GM18511 (cell line): ENCODE measurements at regions not wholly inside any gene's neighbourhood (a gene's known extent, or its start where the extent isn't known, plus 50 kb on each side); places are given as distances from the start of the nearest gene placed in this dataset.

Source experiments
- ATAC-seq: cut with Tn5 transposase; IDR thresholded peaks from one replicate; pipeline ENCODE4 v1.9.1; 2021; ENCODE audit warnings: mild to moderate bottlenecking, moderate library complexity; ENCODE audit not compliant: unreplicated experiment

DNA sequence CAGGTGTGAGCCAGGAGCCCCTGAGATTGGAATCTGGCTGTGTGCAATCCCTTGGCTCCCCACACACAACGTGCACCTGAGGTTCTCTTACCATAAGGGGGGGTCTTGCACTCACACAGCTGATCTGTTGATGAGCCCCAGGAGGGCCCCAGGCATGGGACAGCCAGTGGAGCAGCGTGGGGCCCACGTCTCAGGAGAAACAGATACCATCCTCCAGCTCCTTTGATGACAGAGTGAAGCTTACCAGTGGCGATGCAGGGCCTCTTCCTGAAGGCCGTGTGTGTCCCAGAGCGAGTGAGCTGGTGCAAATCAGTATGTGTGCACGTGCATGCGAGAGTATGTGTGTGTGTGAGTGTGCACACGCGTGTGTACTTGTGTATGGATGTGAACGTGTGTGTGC is 287.4 kb downstream of the IRX1 start:
- ATAC-seq = no peak

DNA sequence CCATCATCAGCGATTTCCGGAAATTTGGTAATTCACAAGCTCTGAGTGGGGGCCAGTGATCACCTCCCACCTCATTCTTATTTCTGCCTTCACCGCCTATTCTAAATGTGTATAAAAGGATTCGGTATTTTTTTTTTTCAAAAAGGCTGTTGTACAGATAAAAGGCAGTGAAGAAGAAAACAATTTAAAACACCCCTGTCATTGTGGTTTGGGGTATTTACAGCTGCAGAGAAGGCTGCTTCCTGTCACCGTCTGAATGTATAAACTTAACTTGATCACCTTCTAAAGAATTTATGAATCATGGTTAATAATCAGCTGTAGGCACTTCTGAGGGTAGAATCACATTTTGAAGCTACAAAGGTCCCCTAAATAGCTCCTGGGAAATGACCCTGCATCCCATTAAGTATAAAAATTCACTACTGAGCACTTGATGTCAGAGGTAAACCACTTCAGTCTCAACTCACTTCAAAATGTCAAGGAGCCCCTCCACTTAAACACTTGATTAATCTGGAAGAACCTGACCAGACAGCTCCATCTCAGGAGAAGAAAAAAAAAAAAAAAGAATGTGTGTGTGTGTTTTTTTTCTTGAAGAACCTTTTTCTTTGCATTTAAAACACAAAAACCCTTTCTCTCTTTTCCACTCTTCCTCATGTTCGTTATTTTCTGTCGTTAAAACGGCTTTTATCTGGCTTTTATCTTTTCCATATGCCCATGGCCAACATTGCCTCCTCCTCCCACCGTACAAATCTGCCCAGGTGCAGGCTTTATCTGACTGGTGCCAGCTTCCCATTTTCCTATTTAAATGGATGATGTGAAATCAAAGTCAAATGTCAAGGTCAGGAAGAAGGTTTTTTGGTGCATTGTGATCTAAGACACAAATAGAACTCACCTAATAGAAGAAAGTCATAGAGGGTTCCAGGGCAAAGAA is 291.2 kb downstream of the IRX1 start:
- ATAC-seq = no peak

DNA sequence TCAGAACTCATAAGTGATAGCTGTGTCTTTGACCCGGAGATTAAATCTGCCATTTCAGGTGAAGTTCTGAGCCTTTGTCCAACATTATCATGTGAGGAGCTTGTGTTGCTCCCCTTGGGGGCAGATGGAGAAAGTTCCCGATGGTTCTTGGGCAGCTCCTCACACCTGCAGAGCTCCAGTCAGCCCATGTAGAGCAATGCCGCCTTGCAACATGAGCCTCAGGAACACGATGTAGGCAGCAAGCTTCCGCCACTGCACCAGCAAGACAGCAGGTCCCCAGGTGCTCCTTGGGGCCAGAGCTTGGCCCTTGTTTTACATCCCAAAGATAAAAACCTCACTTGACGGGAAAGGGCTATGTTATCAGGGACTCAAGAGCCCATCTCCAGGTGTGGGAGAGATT is 292.7 kb downstream of the IRX1 start:
- no peak for ATAC-seq

DNA sequence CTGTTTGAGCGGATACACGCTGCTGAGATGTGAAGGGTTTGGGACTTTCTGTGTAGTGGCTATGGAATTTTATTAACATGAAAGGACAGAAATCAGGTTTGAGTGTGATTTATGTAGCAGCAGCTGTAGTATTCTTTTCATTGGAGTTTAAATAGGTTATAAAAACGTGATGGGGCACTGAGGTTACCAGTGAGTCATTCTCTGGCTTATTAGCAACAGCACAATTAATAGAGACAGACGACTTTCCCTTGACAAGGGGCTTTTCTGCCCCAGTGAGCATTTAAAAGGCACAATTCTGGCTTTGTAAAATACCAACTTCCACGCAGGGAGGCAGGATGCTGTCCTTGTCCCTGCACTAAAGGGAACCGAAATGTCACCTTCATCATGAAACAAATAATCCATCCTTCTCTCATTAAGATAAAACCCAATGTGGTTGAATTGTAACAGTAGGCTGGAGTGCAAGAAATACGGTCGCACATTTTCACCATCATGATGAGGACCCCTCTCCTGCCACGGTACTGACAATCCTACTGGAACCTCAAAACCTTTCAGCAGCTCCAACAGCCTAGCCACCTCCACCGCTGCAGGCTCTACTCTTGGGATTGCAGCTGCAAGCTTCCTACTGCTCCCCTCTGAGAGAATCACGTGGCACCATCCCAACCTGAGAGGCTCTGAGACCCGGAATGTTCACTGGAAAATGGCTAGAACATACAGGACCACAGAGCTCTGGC is 293.9 kb downstream of the IRX1 start:
- ATAC-seq = no peak

DNA sequence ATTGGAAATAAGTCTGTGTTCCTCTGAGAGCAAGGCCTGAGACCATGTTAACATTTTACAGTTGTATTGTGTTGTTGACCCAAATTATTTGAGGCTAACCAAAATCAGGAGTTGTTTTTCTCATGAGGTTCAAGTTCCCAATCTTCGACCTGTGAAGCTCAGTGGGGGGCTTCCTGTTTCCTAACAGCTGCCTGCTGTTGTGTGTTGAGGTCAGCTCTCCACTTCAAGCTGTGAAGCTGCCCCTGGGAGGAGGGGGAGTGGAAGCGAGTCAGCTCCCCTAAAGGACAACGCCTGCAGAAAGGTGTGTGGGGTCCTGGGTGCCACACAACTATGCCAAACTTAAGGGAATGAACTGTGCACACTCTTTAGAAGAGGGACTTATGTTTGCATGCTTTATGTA is 295.5 kb downstream of the IRX1 start:
- no peak for ATAC-seq

DNA sequence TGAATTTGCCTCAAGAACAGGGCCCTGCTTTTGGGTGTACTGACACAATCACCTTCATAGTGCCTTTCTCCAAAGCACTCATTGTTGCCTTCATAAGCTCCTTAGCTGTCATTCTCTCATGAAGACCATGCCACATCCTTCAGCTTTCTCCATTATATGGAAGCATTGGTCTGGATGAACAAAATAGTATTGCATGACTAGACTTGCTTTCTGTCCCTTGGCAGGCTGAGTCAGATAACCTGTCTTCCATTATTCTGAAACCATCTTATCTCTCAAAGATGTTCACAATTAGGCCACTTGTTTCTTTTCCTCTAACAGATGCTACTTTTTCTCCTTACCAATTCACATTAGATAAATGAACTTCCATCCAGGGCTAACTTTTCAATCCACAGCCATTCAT is 297.9 kb downstream of the IRX1 start:
- ATAC-seq = no peak

DNA sequence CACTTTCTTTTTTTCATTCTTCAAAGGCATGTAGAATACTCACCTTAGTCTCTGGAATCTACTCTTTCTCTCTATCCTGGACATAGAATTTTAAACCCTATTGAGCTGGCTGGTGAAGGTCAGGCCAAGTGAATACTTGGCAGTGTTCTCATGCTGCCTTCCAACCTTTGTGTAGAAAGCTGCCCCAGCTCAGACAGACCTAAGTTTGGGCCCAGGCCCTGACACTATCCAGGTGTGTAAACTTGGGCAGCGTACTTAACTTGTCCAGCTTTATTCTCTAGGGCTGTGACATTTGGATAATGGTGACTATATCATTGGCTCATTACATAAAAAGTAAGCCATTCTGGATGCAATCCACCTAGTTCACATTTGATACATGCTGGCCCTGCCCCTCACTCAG is 298.3 kb downstream of the IRX1 start:
- ATAC-seq = no peak

DNA sequence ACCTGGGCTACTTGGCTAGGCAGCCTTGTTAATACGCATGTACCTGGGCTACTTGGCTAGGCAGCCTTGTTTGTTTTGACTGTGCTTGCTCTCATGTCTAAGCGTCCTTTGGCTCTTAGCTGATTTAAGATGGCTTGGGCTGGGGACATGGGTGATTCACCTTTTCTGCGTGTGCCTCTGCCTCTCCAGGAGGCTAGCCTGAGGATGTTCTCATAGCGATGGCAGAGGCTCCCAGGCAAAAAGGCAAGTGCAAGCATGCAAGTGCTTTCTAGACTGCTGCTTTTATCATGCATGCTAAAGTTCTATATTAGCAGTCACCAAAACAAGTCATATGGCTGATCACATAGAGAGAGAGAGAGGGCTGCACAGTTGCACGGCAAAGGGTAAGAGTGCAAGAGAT is 300.5 kb downstream of the IRX1 start:
- no peak for ATAC-seq

DNA sequence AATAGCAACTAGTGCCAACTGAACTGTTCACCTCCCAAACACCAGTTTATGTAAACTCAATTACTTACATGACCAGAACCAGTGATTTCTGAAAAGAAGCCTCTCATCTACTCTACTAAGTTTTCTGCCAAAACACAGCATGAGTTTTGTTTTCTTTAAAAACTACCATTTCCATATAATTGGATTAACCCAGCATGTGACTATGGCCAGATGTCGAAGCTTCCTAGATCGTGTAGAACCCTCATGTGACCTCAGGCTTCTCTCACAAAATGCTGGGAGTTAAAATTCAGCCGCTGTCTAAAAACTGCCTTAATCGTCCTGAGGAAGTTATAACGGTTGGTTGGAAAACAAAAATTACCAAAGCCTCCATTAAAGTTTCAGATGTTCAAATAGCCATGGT is 303.5 kb downstream of the IRX1 start:
- no peak for ATAC-seq

DNA sequence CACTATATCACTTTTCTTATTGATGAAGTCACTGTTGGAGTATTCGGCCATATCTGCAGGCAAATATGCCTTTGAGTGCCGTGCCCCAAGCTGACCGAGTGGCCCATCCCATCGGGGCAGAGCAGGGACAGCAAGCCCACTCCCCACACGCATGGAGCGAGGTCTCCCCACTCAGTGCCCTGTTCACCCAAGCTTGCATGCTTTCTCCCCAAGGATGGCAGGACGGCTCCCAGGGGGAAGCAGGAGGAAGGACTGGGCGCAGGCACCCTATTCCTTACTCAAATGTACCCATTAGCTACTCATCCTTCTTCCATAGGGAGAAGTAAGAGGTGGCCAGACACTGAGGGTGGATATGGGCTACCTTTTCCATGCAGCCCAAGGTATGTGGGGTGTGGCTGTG is 309.0 kb downstream of the IRX1 start:
- no peak for ATAC-seq

DNA sequence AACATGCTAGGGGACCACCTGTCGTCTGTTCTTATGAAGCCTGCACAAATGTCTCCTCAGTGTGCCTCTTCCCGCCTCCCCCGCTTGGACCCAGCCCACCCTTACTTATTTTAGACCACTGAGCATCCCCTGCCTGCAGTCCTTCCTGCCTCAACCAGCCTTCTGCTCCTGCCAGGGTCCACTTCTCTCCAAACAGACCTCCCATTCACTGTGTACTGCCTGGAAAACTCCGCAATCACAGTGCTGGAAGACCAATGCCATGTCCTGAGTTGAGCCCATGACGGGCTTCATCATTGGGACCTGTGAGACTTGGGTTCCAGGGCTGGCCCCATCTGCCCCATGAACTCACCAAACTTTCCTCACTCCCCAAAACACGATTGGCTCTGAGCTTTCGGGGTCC is 309.4 kb downstream of the IRX1 start:
- no peak for ATAC-seq

DNA sequence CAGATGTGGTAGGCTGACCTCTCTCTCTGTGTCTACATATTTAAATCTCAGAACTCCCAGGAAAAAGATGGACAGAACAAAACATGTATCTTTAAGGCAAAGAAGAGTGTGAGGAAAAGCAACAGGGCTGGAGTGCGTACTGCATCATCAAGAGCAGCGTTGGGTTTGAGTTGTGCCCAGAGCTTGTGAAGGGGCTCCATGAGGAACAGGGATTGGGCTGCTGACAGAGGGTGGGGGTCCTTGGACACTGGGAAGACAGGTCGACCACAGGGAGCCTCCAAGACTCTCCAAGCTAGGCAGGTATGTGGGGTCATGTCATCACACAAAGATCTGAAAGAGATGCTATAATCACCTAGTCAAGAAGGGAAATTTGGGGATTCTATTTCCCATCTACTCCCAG is 309.9 kb downstream of the IRX1 start:
- ATAC-seq = no peak

DNA sequence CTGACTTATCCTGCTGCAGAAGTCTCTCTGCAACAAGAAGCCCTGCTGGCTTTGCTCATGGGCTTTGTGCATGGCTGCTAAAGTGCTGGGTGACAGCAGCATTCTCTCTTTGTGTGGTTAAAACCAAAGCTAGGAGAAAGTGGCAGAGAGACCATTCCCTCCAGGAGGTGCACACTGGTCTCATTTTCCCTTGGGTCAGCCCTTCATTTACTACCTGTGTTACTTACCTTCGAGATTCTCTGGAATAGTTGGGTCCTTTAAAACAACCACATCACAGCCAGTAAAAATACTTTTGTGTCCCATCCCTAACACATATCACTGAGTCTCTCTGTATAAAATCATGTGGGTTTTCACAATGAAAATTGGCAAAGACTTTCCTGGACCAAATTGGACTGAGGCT is 315.5 kb downstream of the IRX1 start:
- ATAC-seq = no peak

DNA sequence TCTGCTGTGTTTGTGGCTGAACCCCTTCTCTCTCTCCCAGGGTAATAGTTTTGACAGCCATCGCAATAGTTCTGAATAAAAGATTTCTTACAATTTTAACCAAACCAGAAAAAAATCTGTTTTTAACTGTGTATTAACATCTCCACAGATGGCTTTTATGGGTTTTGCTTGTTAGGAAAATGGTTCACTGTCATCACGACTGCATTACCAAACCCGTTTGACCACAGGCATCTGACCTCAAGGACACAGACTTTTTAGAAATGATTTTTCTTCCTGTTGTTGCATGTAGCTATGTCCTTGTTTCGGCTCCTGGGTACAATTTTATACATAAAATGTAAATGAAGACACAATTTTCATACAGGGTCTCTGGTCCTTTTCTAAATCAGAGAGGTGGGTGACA is 316.1 kb downstream of the IRX1 start:
- ATAC-seq = no peak

DNA sequence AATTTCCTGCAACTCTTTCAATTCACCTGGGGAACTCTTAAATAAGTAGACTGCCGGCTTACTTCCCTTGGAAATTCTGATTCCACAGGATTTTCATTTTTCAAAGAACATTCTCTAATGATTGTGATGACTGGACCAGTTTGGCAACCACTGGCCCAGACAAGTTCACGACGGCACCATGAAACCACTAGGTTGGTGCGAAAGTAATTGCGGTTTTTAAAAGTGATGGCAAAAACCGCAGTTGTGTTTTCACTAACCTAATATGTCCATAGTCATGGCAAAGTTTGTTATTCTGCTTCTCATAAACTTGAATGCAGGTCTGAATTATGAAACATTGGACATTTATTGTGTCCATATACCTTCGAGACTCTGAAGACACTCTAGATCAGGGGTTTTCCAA is 317.2 kb downstream of the IRX1 start:
- no peak for ATAC-seq

DNA sequence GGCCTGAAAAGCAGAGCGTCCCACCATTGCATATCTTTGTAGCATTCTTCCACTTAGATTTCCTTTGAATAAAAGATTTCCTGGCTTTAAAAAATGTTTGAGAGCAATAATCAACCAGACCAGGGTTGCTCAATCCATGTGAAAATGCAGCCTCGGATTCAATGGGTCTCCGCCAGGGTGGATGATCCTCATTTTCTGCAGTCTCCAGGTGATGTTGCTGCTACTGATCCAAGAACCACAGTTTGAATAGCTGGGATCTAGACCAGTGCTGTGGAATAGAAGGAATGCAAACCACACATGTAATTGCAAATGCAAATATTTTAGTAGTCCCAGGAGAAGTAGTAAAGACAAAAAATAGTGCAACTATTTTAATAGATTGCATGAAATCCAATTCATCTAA is 317.6 kb downstream of the IRX1 start:
- ATAC-seq = no peak

DNA sequence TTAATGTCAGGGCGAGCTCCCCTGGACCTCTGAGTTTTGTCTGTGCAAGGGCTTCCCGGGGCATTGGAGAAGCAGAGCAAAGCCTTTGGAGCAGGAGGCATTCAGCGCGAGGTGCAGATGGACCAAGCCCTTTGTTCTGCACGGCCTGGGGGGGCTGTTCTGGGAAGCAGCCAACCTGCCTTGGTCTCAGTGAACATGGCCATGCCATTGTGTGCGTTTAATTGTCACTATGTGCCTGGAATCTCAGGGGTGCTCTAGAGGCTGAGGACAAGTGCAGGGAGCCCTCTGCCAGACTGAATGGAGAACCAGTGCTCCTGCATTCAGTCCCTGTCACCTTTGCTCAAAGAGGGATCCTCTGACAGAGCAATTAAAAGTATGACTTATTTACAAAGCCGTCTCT is 329.4 kb downstream of the IRX1 start:
- ATAC-seq = no peak

DNA sequence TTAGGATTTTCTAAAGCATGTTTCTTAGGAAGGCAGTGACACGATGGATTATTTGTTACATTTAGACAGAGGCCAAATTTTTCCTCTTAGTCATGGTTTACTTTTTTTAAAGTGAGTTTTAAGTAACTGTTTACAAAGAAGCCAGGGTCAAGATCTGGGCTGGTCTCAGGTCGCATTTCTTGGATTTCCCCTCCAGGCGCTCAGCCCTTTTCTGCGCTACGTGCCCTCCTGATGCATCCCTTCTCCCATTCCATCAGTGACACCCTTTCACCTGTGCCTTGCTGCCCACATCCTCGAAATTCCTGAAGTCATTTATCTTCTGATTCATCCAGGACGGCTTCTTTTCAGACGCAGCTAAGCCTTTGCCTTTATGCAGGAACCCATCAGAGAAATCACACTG is 330.3 kb downstream of the IRX1 start:
- ATAC-seq = no peak

DNA sequence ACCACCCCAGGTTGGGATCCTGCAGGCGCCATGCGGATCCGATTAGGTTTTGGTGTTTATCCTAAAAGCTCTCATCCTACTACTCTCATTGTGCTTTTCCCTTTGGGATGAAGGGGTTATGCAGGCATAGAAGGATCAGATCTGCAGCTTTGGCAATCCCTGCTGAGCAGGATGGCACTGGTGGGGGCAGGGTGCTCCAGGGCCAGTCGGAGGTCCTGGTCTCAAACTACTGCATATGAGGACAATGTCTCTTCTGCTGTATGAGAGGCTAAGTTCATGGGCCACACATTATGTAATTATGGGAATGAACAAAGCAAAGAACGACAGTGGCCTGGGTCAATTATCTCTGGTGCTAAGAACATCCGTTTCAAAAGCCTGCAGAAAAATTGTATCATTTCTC is 334.2 kb downstream of the IRX1 start:
- no peak for ATAC-seq

DNA sequence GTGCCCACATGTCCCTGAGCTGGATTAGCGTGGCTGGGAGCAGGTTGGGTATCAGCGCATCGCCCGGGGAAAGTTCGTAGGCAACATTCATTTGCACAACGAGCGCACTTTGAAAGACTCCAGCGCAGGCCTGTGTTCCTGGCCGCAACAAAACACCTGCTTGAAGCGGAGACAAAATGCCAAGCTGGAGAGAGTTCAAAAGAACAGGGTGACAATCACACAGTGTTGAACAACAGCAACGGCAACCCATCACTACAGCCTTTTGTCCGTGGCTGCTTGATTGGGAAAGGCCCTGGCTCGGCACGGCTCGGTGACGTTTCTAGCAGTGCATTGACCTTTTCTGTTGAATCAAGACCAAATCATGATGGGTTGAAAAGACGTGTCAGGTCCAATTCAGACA is 336.3 kb downstream of the IRX1 start:
- no peak for ATAC-seq

DNA sequence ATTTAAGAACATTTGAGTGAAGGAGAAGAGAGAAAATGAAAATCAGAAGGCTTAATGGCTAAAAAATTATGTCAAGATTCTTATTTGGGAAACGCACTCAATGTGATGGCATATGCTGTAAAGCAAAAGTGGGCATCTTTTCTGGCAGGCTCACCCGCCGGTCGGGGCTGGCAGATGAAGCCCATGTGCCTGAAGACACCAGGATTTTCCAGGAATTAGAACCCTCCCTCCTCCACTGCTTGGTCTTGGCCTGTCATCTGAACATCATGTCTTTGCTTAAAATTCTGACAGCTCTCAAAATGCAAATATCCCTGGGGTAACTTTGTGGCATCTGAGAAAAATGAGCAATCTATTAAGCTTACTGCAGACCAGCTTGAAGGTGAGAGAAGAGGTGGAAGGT is 337.9 kb downstream of the IRX1 start:
- ATAC-seq = no peak

DNA sequence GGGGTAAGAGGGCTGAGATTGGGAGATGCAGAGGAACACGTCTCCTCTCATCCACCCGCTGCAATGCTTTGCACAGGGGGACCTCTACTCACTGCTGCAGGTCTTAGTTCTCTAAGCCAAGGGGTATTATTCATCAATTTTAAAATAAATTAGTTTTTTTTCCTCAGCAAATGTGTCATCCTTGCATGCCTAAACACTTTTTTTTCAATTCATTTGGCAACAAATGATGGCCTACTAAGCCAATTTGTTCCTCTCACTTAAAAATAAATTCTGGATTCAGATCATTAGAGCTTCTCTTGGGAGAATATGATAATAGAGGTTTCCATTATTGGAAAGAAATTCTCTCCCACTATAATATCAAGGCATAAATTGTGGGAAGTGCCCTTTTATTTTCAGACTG is 338.3 kb downstream of the IRX1 start:
- no peak for ATAC-seq
